Right lobe of liver (tissue), 6 donors: ENCODE measurements at regions not wholly inside any gene's neighbourhood (a gene's known extent, or its start where the extent isn't known, plus 50 kb on each side); places are given as distances from the start of the nearest gene placed in this dataset.

Experiments used
- ATAC-seq, 4 donors: fragments of 200-7000 bp; cut with Tn5 transposase; one replicate each; pipeline ENCODE4 v1.9.1; 2020; ENCODE audit warnings: mild to moderate bottlenecking in 4 of 4, moderate library complexity in 4 of 4
- DNase-seq, 3 donors: peaks; one replicate each; pipeline ENCODE4 v3.0.0-alpha.2; 2020
- H3K27ac ChIP-seq, 3 donors: fragments of 200-600 bp; one replicate each; pipeline ENCODE4 v1.8.0; 2022
- H3K27me3 ChIP-seq, 2 donors: fragments of 200-600 bp; one replicate each; pipeline ENCODE4 v1.8.0; 2022
- H3K36me3 ChIP-seq, 4 donors: fragments of 200-600 bp; sonication (generic) in 1 of 4; one replicate each; pipeline versions ENCODE4 v1.5.1 to v1.8.0; 2017 to 2022; ENCODE audit warnings: control low read depth in 1 of 4
- H3K4me1 ChIP-seq, 4 donors: fragments of 200-600 bp; sonication (generic) in 1 of 4; one replicate each; pipeline versions ENCODE4 v1.5.1 to v1.8.0; 2017 to 2022; ENCODE audit warnings: control low read depth in 1 of 4
- H3K4me3 ChIP-seq, 3 donors: fragments of 200-600 bp; one replicate each; pipeline ENCODE4 v1.8.0; 2022
- H3K9me3 ChIP-seq, 4 donors: fragments of 200-600 bp; sonication (generic) in 1 of 4; one replicate each; pipeline versions ENCODE4 v1.5.1 to v1.8.0; 2017 to 2022; ENCODE audit warnings: control low read depth in 1 of 4
- POLR2A ChIP-seq: fragments of 450-650 bp; IDR thresholded peaks from one replicate; pipeline ENCODE4 v1.6.1; 2017; ENCODE audit warnings: antibody characterized with exemption, mild to moderate bottlenecking
- WGBS: methylation state at CpG from one replicate; pipeline ENCODE4 v1.1.6; 2018; ENCODE audit warnings: low coverage, low lambda C conversion rate; ENCODE audit not compliant: insufficient coverage; ENCODE audit errors: missing lambda C conversion rate; 5-methylcytosine and 5-hydroxymethylcytosine counted together
- intact Hi-C, 2 donors: fragments of 100-400 bp; cut with DNase I; formaldehyde crosslinking; loops; one replicate each; pipeline versions ENCODE4 v1.11.2 to v1.14.1; 2022
- small RNA-seq, 2 experiments: library from RNA; depleted of rRNA; stranded (forward); fragments of <200 nt; gene quantifications; one replicate each; pipeline ENCODE3, GENCODE V24; 2016
- TF ChIP-seq, protein P1 (sequence below), 4 donors: fragments of 200-600 bp in 3 of 4; fragments of 450-650 bp in 1 of 4; IDR thresholded peaks; one replicate each; pipeline versions ENCODE4 v1.5.1 to v1.8.0; 2016 to 2022; ENCODE audit warnings: antibody characterized with exemption in 4 of 4, mild to moderate bottlenecking in 2 of 4
- donor health status: DM: no; HTN: yes; CAD: no.
- donor health status: DM: no; HTN: no; CAD: no.
- donor health status: DM: no; HTN: no; CAD: no.
- donor health status: DM: no; HTN: yes; CAD: no.
- donor health status: DM: no; HTN: yes; CAD: no.

GRCh38 chr12:67929384-67929772 lies 59.9 kb upstream of the IFNG-AS1 start:
- no peak overlapping the region for H3K4me3 ChIP-seq
- intact Hi-C loops = no loop called here
- H3K27me3 ChIP-seq = no peaks in the 10 kb centered on the region
- TF ChIP-seq, protein P1, sequence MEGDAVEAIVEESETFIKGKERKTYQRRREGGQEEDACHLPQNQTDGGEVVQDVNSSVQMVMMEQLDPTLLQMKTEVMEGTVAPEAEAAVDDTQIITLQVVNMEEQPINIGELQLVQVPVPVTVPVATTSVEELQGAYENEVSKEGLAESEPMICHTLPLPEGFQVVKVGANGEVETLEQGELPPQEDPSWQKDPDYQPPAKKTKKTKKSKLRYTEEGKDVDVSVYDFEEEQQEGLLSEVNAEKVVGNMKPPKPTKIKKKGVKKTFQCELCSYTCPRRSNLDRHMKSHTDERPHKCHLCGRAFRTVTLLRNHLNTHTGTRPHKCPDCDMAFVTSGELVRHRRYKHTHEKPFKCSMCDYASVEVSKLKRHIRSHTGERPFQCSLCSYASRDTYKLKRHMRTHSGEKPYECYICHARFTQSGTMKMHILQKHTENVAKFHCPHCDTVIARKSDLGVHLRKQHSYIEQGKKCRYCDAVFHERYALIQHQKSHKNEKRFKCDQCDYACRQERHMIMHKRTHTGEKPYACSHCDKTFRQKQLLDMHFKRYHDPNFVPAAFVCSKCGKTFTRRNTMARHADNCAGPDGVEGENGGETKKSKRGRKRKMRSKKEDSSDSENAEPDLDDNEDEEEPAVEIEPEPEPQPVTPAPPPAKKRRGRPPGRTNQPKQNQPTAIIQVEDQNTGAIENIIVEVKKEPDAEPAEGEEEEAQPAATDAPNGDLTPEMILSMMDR (IDR thresholded peaks at IDR 0.05) = no peak
- H3K27ac ChIP-seq = no peak overlapping the region
- ATAC-seq = no peak
- no peaks in the 10 kb centered on the region for H3K9me3 ChIP-seq
- DNase-seq = no peak
- H3K36me3 ChIP-seq = no peaks in the 10 kb centered on the region
- no peaks in the 10 kb centered on the region for H3K4me1 ChIP-seq
- 58% methylated on average over 2 of the region's 2 CpGs for WGBS

DNA sequence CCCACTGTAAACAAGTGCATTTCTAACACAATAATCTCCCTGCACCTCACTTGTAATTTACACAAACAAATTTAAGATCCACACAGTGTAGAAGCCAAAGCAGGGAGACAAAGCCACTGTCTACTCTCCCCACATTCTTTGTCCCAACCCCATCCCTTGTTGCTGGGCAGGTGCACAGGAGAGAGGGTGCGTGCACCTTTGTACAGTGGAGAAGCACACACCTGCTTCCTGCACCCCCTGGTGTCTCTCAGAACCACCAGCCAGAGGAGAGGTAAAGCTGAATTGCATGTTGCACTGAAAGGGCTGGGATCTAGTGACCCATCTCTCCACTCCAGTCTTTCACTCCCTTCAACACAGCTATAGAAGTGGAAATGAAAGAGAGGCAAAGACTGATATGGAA lies 51.4 kb upstream of the IFNG-AS1 start:
- DNase-seq (no peak), ATAC-seq (no peak)

More for the DNA sequence above, 51.4 kb upstream of the IFNG-AS1 start:
- TF ChIP-seq, protein P1 (IDR thresholded peaks at IDR 0.05) = no peak
- no peak for TF ChIP-seq POLR2A
- H3K27ac ChIP-seq = no peak overlapping the region
- no peaks in the 10 kb centered on the region for H3K27me3 ChIP-seq
- H3K4me3 ChIP-seq = no peak overlapping the region
- no peaks in the 10 kb centered on the region for H3K9me3 ChIP-seq
- intact Hi-C loops = no loop called here
- H3K36me3 ChIP-seq = no peaks in the 10 kb centered on the region
- 50% methylated on average over 1 of the region's 1 CpG for WGBS
- H3K4me1 ChIP-seq = no peaks in the 10 kb centered on the region

Small RNA genes lying in the stretch of these regions (small RNA-seq; reads per million reads assigned to genes)
- gene AC022513.1 = 0 reads per million in 2 experiments
